ENCODE measurements at regions not wholly inside any gene's neighbourhood (a gene's known extent, or its start where the extent isn't known, plus 50 kb on each side); places are given as distances from the start of the nearest gene placed in this dataset.

- Histone ChIP-seq H3K36me3 (no peaks in the 10 kb centered on the region), H3K27ac (no peak overlapping the region), H3K4me3 (no peak overlapping the region), H3K9me3 (no peaks in the 10 kb centered on the region), H3K27me3 (no peaks in the 10 kb centered on the region), H3K4me1 (no peaks in the 10 kb centered on the region)
- intact Hi-C loops (cut with DNase I; ENCODE audit: low total_unique reads) = no loop called here
- no peak for TF ChIP-seq CTCF (IDR thresholded peaks at IDR 0.05)
- DNase-seq = no peak
Observed at GRCh38 chr9:1457460-1457859, 407.3 kb downstream of the DMRT2 start.

GRCh38 chr9:1458503-1458902, 408.3 kb downstream of the DMRT2 start:
- Histone ChIP-seq H3K36me3 (no peaks in the 10 kb centered on the region), H3K4me1 (no peaks in the 10 kb centered on the region), H3K9me3 (no peaks in the 10 kb centered on the region), H3K4me3 (no peak overlapping the region), H3K27me3 (no peaks in the 10 kb centered on the region), H3K27ac (no peak overlapping the region)
- no peak for DNase-seq
- intact Hi-C loops (cut with DNase I; ENCODE audit: low total_unique reads) = no loop called here
- no peak for TF ChIP-seq CTCF (IDR thresholded peaks at IDR 0.05)

- H3K9me3 ChIP-seq = no peaks in the 10 kb centered on the region
- no peak overlapping the region for H3K4me3 ChIP-seq
- DNase-seq = no peak
- H3K27me3 ChIP-seq = no peaks in the 10 kb centered on the region
- H3K27ac ChIP-seq = no peak overlapping the region
- no peak for TF ChIP-seq CTCF (IDR thresholded peaks at IDR 0.05)
- intact Hi-C loops (cut with DNase I; ENCODE audit: low total_unique reads) = no loop called here
- H3K36me3 ChIP-seq = no peaks in the 10 kb centered on the region
- no peaks in the 10 kb centered on the region for H3K4me1 ChIP-seq
Observed at GRCh38 chr9:1460143-1460769, 410.1 kb downstream of the DMRT2 start.

- TF ChIP-seq CTCF (IDR thresholded peaks at IDR 0.05) = no peak
- Histone ChIP-seq H3K36me3 (no peaks in the 10 kb centered on the region), H3K9me3 (no peaks in the 10 kb centered on the region), H3K27ac (no peak overlapping the region), H3K4me1 (no peaks in the 10 kb centered on the region), H3K4me3 (no peak overlapping the region), H3K27me3 (no peaks in the 10 kb centered on the region)
- intact Hi-C loops (cut with DNase I; ENCODE audit: low total_unique reads) = no loop called here
- no peak for DNase-seq
Observed at GRCh38 chr9:1461812-1462211, 411.7 kb downstream of the DMRT2 start.

GRCh38 chr9:1462626-1463308, 412.6 kb downstream of the DMRT2 start:
- no peak for DNase-seq
- Histone ChIP-seq H3K36me3 (no peaks in the 10 kb centered on the region), H3K27ac (no peak overlapping the region), H3K4me1 (no peaks in the 10 kb centered on the region), H3K9me3 (no peaks in the 10 kb centered on the region), H3K4me3 (no peak overlapping the region), H3K27me3 (no peaks in the 10 kb centered on the region)
- no peak for TF ChIP-seq CTCF (IDR thresholded peaks at IDR 0.05)
- intact Hi-C loops (cut with DNase I; ENCODE audit: low total_unique reads) = no loop called here
